IPS DF 6.9 (cell line): ENCODE measurements at regions not wholly inside any gene's neighbourhood (a gene's known extent, or its start where the extent isn't known, plus 50 kb on each side); places are given as distances from the start of the nearest gene placed in this dataset.

Source experiments
- DNase-seq: peaks from one replicate; pipeline ENCODE4 v3.0.0-alpha.2; 2013; ENCODE audit warnings: low read depth, low spot score
- H3K27ac ChIP-seq: one replicate; pipeline ENCODE4 v1.5.1; 2013; ENCODE audit warnings: low read length, control low read depth
- H3K27me3 ChIP-seq: 2 replicates; pipeline ENCODE4 v1.6.1; 2013; ENCODE audit warnings: mild to moderate bottlenecking, low read length; ENCODE audit not compliant: control insufficient read depth, insufficient read depth
- H3K36me3 ChIP-seq: 2 replicates; pipeline ENCODE4 v1.6.1; 2013; ENCODE audit warnings: low read length; ENCODE audit not compliant: control insufficient read depth, insufficient read depth
- H3K4me1 ChIP-seq: 2 replicates; pipeline ENCODE4 v1.6.1; 2013; ENCODE audit warnings: low read length; ENCODE audit not compliant: control insufficient read depth, insufficient read depth
- H3K4me3 ChIP-seq: 2 replicates; pipeline ENCODE4 v1.5.1; 2013; ENCODE audit warnings: mild to moderate bottlenecking, low read length
- H3K9me3 ChIP-seq: 2 replicates; pipeline ENCODE4 v1.6.1; 2013; ENCODE audit warnings: low read length, inconsistent platforms; ENCODE audit not compliant: control insufficient read depth, insufficient read depth
- WGBS: extraction: QIAGEN DNeasy Blood & Tissue Kit; methylation state at CpG from one replicate; pipeline ENCODE4 v1.1.7; 2013; ENCODE audit warnings: mixed read lengths, missing lambda C conversion rate; ENCODE audit not compliant: insufficient read length, insufficient coverage; 5-methylcytosine and 5-hydroxymethylcytosine counted together

GRCh38 chr7:81624650-81625631, 144.9 kb downstream of the HGF start:
- no peak overlapping the region for H3K4me3 ChIP-seq
- H3K36me3 ChIP-seq, result no peaks in the 10 kb centered on the region
- H3K9me3 ChIP-seq, result no peaks in the 10 kb centered on the region
- no peaks in the 10 kb centered on the region for H3K4me1 ChIP-seq
- no peak for DNase-seq
- no CpG with 5 or more reads among the region's 6 CpGs for WGBS
- no peak overlapping the region for H3K27ac ChIP-seq
- H3K27me3 ChIP-seq, result no peaks in the 10 kb centered on the region

- no peak overlapping the region for H3K4me3 ChIP-seq
- no peaks in the 10 kb centered on the region for H3K4me1 ChIP-seq
- H3K27me3 ChIP-seq, result no peaks in the 10 kb centered on the region
- WGBS, result no CpG with 5 or more reads among the region's 1 CpG
- H3K27ac ChIP-seq, result no peak overlapping the region
- no peak for DNase-seq
- H3K9me3 ChIP-seq, result no peaks in the 10 kb centered on the region
- H3K36me3 ChIP-seq, result no peaks in the 10 kb centered on the region
Observed at GRCh38 chr7:81624021-81624592, 145.7 kb downstream of the HGF start.

GRCh38 chr7:81623251-81623855, 146.5 kb downstream of the HGF start:
- DNase-seq, result no peak
- no CpG with 5 or more reads among the region's 1 CpG for WGBS
- Histone ChIP-seq H3K36me3 (no peaks in the 10 kb centered on the region), H3K27ac (no peak overlapping the region), H3K4me3 (no peak overlapping the region), H3K27me3 (no peaks in the 10 kb centered on the region), H3K4me1 (no peaks in the 10 kb centered on the region), H3K9me3 (no peaks in the 10 kb centered on the region)

- H3K27me3 ChIP-seq, result no peaks in the 10 kb centered on the region
- WGBS, result no CpG with 5 or more reads among the region's 1 CpG
- no peak overlapping the region for H3K4me3 ChIP-seq
- no peak overlapping the region for H3K27ac ChIP-seq
- no peaks in the 10 kb centered on the region for H3K4me1 ChIP-seq
- DNase-seq, result no peak
- no peaks in the 10 kb centered on the region for H3K36me3 ChIP-seq
- H3K9me3 ChIP-seq, result no peaks in the 10 kb centered on the region
Observed at GRCh38 chr7:81621893-81622292, 148.0 kb downstream of the HGF start.

GRCh38 chr7:81618396-81619014, 151.3 kb downstream of the HGF start:
- no peaks in the 10 kb centered on the region for H3K36me3 ChIP-seq
- no peaks in the 10 kb centered on the region for H3K27me3 ChIP-seq
- no peaks in the 10 kb centered on the region for H3K4me1 ChIP-seq
- H3K4me3 ChIP-seq, result no peak overlapping the region
- no CpG with 5 or more reads among the region's 4 CpGs for WGBS
- H3K27ac ChIP-seq, result no peak overlapping the region
- DNase-seq, result no peak
- no peaks in the 10 kb centered on the region for H3K9me3 ChIP-seq

GRCh38 chr7:81616951-81617350, 152.9 kb downstream of the HGF start:
- H3K36me3 ChIP-seq, result no peaks in the 10 kb centered on the region
- no peaks in the 10 kb centered on the region for H3K4me1 ChIP-seq
- H3K27ac ChIP-seq, result no peak overlapping the region
- DNase-seq, result no peak
- no peak overlapping the region for H3K4me3 ChIP-seq
- H3K9me3 ChIP-seq, result no peaks in the 10 kb centered on the region
- H3K27me3 ChIP-seq, result no peaks in the 10 kb centered on the region
- no CpG with 5 or more reads among the region's 3 CpGs for WGBS

- no peak for DNase-seq
- Histone ChIP-seq H3K4me3 (no peak overlapping the region), H3K36me3 (no peaks in the 10 kb centered on the region), H3K27ac (no peak overlapping the region), H3K27me3 (no peaks in the 10 kb centered on the region), H3K4me1 (no peaks in the 10 kb centered on the region), H3K9me3 (no peaks in the 10 kb centered on the region)
- 100% methylated on average over 1 of the region's 1 CpG for WGBS
Observed at GRCh38 chr7:81611805-81612204, 158.0 kb downstream of the HGF start.

GRCh38 chr7:81611040-81611439, 158.8 kb downstream of the HGF start:
- no peak for DNase-seq
- Histone ChIP-seq H3K36me3 (no peaks in the 10 kb centered on the region), H3K4me3 (no peak overlapping the region), H3K27me3 (no peaks in the 10 kb centered on the region), H3K4me1 (no peaks in the 10 kb centered on the region), H3K9me3 (no peaks in the 10 kb centered on the region), H3K27ac (no peak overlapping the region)
- no CpG with 5 or more reads among the region's 27 CpGs for WGBS

- no peak overlapping the region for H3K27ac ChIP-seq
- H3K4me1 ChIP-seq, result no peaks in the 10 kb centered on the region
- H3K4me3 ChIP-seq, result no peak overlapping the region
- no CpG with 5 or more reads among the region's 6 CpGs for WGBS
- no peak for DNase-seq
- no peaks in the 10 kb centered on the region for H3K9me3 ChIP-seq
- no peaks in the 10 kb centered on the region for H3K36me3 ChIP-seq
- H3K27me3 ChIP-seq, result no peaks in the 10 kb centered on the region
Observed at GRCh38 chr7:81608748-81609382, 161.0 kb downstream of the HGF start.

GRCh38 chr7:81607987-81608386, 161.9 kb downstream of the HGF start:
- Histone ChIP-seq H3K4me3 (no peak overlapping the region), H3K27ac (no peak overlapping the region), H3K9me3 (no peaks in the 10 kb centered on the region), H3K4me1 (no peaks in the 10 kb centered on the region), H3K36me3 (no peaks in the 10 kb centered on the region), H3K27me3 (no peaks in the 10 kb centered on the region)
- DNase-seq, result no peak
